Thymus (tissue), 11 donors: ENCODE measurements at regions not wholly inside any gene's neighbourhood (a gene's known extent, or its start where the extent isn't known, plus 50 kb on each side); places are given as distances from the start of the nearest gene placed in this dataset.
"Not testable (repeated sequence)": the region's sequence is repeated elsewhere in the genome, so short reads cannot be mapped to it uniquely, and the experiment has no call there.

Source experiments
- DNase-seq, 9 donors: peaks; one replicate each; pipeline ENCODE4 v3.0.0-alpha.2; 2013; ENCODE audit warnings: low spot score in 9 of 9, low read depth in 6 of 9, missing footprints in 1 of 9
- H3K27ac ChIP-seq, 2 donors: one replicate each; pipeline ENCODE4 v1.5.1; 2013; ENCODE audit warnings: control low read depth in 1 of 2, low read depth in 1 of 2, low read length in 1 of 2, mild to moderate bottlenecking in 1 of 2, moderate library complexity in 1 of 2
- H3K27me3 ChIP-seq, 2 donors: one replicate each; pipeline ENCODE4 v1.5.1; 2013; ENCODE audit warnings: low read length in 1 of 2; ENCODE audit not compliant: control insufficient read depth in 2 of 2, insufficient read depth in 1 of 2
- H3K36me3 ChIP-seq, 2 donors: one replicate each; pipeline ENCODE4 v1.5.1; 2013; ENCODE audit warnings: low read length in 1 of 2, mild to moderate bottlenecking in 1 of 2, moderate library complexity in 1 of 2; ENCODE audit not compliant: control insufficient read depth in 2 of 2, insufficient read depth in 2 of 2
- H3K4me1 ChIP-seq, 2 donors: one replicate each; pipeline ENCODE4 v1.5.1; 2013; ENCODE audit warnings: low read length in 2 of 2; ENCODE audit not compliant: control insufficient read depth in 2 of 2, insufficient read depth in 2 of 2
- H3K4me3 ChIP-seq, 2 donors: one replicate each; pipeline ENCODE4 v1.5.1; 2013; ENCODE audit warnings: low read length in 2 of 2, control low read depth in 1 of 2, mild to moderate bottlenecking in 1 of 2
- H3K9me3 ChIP-seq, 2 donors: one replicate each; pipeline ENCODE4 v1.5.1; 2013; ENCODE audit warnings: low read length in 1 of 2, mild to moderate bottlenecking in 1 of 2; ENCODE audit not compliant: control insufficient read depth in 2 of 2, insufficient read depth in 1 of 2
- WGBS: extraction: QIAGEN DNeasy Blood & Tissue Kit; methylation state at CpG from one replicate; pipeline ENCODE4 v1.1.7; 2013; 5-methylcytosine and 5-hydroxymethylcytosine counted together
- donor health status: healthy.

DNA sequence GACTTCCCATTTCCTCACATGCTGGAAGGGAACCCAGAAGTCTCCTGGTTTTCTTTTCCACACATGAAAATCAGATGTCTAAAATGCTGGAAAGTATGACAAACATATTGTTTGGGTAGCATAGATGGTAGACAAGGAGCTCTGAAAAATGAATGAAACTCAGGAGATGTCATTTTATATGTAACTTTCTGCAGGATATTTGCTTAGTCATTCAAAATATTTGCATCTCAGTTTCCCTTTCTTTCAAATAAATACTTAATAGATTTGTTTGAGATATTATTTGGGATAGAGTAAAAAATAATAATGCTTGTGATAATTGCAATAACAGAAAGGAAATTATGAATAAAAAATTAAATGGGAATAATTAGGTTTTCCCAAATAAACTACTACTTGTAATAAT lies 298.9 kb upstream of the ADARB2 start:
- no peak for DNase-seq
- Histone ChIP-seq H3K4me1 (no peaks in the 10 kb centered on the region), H3K9me3 (no peaks in the 10 kb centered on the region), H3K36me3 (no peaks in the 10 kb centered on the region), H3K27me3 (no peaks in the 10 kb centered on the region), H3K27ac (no peak overlapping the region), H3K4me3 (no peak overlapping the region)

DNA sequence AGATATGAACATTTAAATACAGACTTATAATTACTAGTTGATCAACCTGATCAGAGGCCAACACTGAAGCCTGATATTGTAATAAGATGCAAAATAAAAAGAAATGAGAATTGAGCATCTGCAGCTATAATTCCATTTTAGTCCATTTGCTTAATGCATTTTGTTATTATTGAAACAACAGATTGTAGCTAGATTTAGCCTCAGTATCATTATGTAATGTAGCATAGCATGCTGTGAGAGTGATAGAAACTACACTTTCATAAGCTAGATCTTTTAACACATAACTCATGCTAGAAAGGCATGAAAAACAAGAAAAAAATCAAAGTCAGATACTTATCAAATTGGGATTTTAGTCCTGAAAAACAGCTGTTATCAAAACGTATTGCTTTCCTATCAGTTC lies 292.7 kb upstream of the ADARB2 start:
- Histone ChIP-seq H3K27ac (no peak overlapping the region), H3K36me3 (no peaks in the 10 kb centered on the region), H3K4me3 (no peak overlapping the region), H3K27me3 (no peaks in the 10 kb centered on the region), H3K9me3 (no peaks in the 10 kb centered on the region), H3K4me1 (no peaks in the 10 kb centered on the region)
- WGBS = 83% methylated on average over 1 of the region's 1 CpG
- DNase-seq = no peak

GRCh38 chr10:2026936-2027335 lies 289.6 kb upstream of the ADARB2 start:
- Histone ChIP-seq H3K36me3 (no peaks in the 10 kb centered on the region), H3K27ac (no peak overlapping the region), H3K4me3 (no peak overlapping the region), H3K9me3 (no peaks in the 10 kb centered on the region), H3K4me1 (no peaks in the 10 kb centered on the region), H3K27me3 (no peaks in the 10 kb centered on the region)
- DNase-seq = no peak
- WGBS = 84% methylated on average over 3 of the region's 3 CpGs

DNA sequence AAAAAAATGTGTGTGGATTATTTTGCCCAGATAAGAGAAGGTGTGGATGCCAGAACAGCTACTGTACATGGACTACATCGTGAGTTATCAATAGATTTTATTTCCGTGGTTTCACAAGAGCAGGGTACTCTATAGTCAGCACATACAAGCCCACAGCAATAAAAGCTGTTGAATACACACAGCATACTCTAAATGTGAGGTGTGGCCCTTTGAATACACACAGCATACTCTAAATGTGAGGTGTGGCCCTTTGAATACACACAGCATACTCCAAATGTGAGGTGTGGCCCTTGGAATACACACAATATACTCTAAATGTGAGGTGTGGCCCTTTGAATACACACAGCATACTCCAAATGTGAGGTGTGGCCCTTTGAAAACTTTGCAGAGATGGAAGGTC lies 287.4 kb upstream of the ADARB2 start:
- H3K27me3 ChIP-seq, H3K36me3 ChIP-seq, H3K4me1 ChIP-seq, DNase-seq, H3K4me3 ChIP-seq, H3K9me3 ChIP-seq, H3K27ac ChIP-seq: not testable (repeated sequence)
- WGBS = 69% methylated on average over 2 of the region's 2 CpGs

DNA sequence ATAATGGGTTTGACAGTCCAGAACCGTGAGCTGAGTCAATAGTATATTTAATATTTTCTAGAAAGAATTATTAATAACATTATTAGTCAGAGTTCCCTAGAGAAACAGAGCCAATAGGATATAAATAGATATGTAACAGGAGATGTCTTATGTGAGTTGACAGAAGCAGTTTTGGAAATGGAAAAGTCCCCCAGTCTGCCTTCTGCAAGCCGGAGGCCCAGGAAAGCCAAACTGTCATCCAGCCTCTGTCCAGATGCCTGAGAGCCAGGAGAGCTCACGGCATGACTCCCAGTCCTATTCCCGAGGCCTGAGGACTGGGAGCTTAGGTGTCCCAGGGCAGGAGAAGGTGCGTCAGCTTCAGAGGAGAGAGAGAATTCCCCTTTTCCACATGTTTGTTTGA lies 286.4 kb upstream of the ADARB2 start:
- no peak overlapping the region for H3K27ac ChIP-seq
- H3K4me3 ChIP-seq = no peak overlapping the region
- no peaks in the 10 kb centered on the region for H3K4me1 ChIP-seq
- DNase-seq = no peak
- no peaks in the 10 kb centered on the region for H3K9me3 ChIP-seq
- 91% methylated on average over 5 of the region's 5 CpGs for WGBS
- no peaks in the 10 kb centered on the region for H3K36me3 ChIP-seq
- no peaks in the 10 kb centered on the region for H3K27me3 ChIP-seq

GRCh38 chr10:2022401-2022800 lies 285.1 kb upstream of the ADARB2 start:
- no peaks in the 10 kb centered on the region for H3K4me1 ChIP-seq
- DNase-seq = no peak
- no peak overlapping the region for H3K4me3 ChIP-seq
- H3K9me3 ChIP-seq = no peaks in the 10 kb centered on the region
- H3K27me3 ChIP-seq = no peaks in the 10 kb centered on the region
- WGBS = 96% methylated on average over 6 of the region's 6 CpGs
- no peaks in the 10 kb centered on the region for H3K36me3 ChIP-seq
- H3K27ac ChIP-seq = no peak overlapping the region

GRCh38 chr10:2020836-2021235 lies 283.5 kb upstream of the ADARB2 start:
- H3K27me3 ChIP-seq = no peaks in the 10 kb centered on the region
- no peak overlapping the region for H3K27ac ChIP-seq
- WGBS = 49% methylated on average over 4 of the region's 4 CpGs
- no peak overlapping the region for H3K4me3 ChIP-seq
- no peak for DNase-seq
- H3K9me3 ChIP-seq = no peaks in the 10 kb centered on the region
- no peaks in the 10 kb centered on the region for H3K4me1 ChIP-seq
- no peaks in the 10 kb centered on the region for H3K36me3 ChIP-seq

DNA sequence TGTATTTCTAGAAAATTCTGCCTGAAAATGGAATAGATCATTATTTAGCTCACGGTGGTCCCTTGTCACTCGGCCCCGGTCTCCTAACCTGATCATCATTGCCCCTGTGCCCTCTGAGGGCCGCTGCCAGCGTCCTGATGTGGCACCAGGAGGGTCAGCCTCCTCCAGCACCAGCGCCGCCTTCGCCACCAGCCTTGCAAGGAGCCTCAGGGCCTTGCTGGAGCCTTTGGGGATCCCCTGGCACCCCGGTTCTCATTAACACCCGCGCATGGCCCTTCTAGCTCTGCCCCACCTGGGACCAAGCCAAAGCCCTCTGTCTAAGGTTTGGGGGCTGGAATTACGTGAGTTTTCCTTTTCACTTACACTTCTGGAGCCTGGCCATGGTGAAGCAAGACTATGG lies 282.5 kb upstream of the ADARB2 start:
- WGBS = 93% methylated on average over 12 of the region's 12 CpGs
- no peaks in the 10 kb centered on the region for H3K4me1 ChIP-seq
- no peaks in the 10 kb centered on the region for H3K36me3 ChIP-seq
- no peak overlapping the region for H3K27ac ChIP-seq
- DNase-seq = no peak
- no peak overlapping the region for H3K4me3 ChIP-seq
- no peaks in the 10 kb centered on the region for H3K9me3 ChIP-seq
- no peaks in the 10 kb centered on the region for H3K27me3 ChIP-seq

DNA sequence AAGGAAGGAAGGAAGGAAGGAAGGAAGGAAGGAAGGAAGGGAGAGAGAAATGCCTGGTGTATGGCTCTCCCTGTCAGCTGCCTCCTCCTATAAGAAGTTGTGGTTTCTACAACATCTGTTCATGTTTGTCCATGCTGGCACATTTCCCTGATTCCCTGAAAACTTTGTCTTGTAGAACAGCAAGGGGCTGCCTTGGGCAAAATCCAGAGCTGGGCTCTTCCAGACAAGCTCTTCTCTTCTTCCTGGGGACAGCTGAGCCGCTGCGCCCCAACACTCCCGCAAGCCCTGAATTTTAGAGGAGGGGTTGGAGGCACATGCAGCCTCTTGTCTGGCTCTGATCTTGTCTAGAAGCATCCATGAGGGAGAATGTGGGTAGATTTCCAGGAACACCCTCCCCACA lies 282.0 kb upstream of the ADARB2 start:
- Histone ChIP-seq H3K27ac (no peak overlapping the region), H3K4me1 (no peaks in the 10 kb centered on the region), H3K9me3 (no peaks in the 10 kb centered on the region), H3K27me3 (no peaks in the 10 kb centered on the region), H3K4me3 (no peak overlapping the region), H3K36me3 (no peaks in the 10 kb centered on the region)
- DNase-seq = no peak
- over 99% methylated on average over 3 of the region's 3 CpGs for WGBS

DNA sequence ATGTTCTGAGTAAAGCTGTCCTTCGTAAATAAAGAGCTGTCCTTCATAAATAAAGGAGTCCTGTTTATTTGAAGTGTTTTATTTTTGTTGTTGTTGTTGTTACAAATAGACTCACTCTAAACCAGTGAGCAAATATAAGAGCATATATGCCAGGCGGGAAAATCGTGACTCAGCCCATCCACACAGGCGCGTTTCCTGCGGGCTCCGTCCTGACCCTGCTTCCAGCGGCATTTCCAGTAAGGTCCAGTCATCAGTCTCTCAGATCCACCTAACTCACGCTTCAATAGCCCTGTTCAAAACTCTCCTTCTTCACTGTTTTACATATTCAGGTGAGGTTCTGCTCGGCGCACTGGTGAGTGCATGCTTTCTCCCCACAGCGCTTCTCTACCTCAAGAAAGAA lies 277.2 kb upstream of the ADARB2 start:
- WGBS = 96% methylated on average over 12 of the region's 12 CpGs
- Histone ChIP-seq H3K9me3 (no peaks in the 10 kb centered on the region), H3K27me3 (no peaks in the 10 kb centered on the region), H3K27ac (no peak overlapping the region), H3K4me3 (no peak overlapping the region), H3K4me1 (no peaks in the 10 kb centered on the region), H3K36me3 (no peaks in the 10 kb centered on the region)
- no peak for DNase-seq
